22Rv1 (cell line): ENCODE measurements at regions not wholly inside any gene's neighbourhood (a gene's known extent, or its start where the extent isn't known, plus 50 kb on each side); places are given as distances from the start of the nearest gene placed in this dataset.

Source experiments
- H3K27ac ChIP-seq: fragments of 450-650 bp; 2 replicates; pipeline ENCODE4 v1.5.1; 2017
- CTCF ChIP-seq: fragments of 450-650 bp; IDR thresholded peaks from 2 replicates; pipeline ENCODE4 v1.5.1; 2017; ENCODE audit warnings: mild to moderate bottlenecking
- ZFX ChIP-seq: fragments of 450-650 bp; IDR thresholded peaks from 2 replicates; pipeline ENCODE4 v1.6.1; 2017; ENCODE audit warnings: antibody characterized with exemption, borderline replicate concordance

DNA sequence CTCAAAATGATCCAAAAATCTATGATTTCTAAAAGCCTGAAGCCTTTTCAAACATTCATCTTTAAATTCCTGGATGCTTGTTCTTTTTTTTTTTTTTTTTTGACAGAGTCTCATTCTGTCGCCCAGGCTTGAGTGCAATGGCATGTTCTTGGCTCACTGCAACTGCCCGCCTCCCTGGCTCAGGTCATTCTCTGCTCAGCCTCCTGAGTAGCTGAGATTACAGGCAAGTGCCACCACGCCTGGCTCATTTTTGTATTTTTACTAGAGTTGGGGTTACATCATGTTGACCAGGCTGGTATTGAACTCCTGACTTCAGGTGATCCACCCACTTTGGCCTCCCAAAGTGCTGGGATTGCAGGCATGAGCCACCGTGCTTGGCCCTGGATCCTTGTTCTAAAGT lies 649.5 kb downstream of the XIRP2 start:
- TF ChIP-seq ZFX: no peak
- TF ChIP-seq CTCF: no peak

GRCh38 chr2:167534443-167534842 lies 646.2 kb downstream of the XIRP2 start:
- no peak overlapping the region for H3K27ac ChIP-seq
- TF ChIP-seq CTCF (no peak), ZFX (no peak)

More for the DNA sequence above, 649.5 kb downstream of the XIRP2 start:
- H3K27ac ChIP-seq: no peak overlapping the region

- TF ChIP-seq CTCF: no peak
- no peak for TF ChIP-seq ZFX
- no peak overlapping the region for H3K27ac ChIP-seq
Measured at GRCh38 chr2:167524786-167525185, 636.5 kb downstream of the XIRP2 start.

GRCh38 chr2:167510071-167510759 lies 621.9 kb downstream of the XIRP2 start:
- TF ChIP-seq CTCF (no peak), ZFX (no peak)
- peak overlapping the region; percentile 7; the same call in 1 of the 2 replicates for H3K27ac ChIP-seq

DNA sequence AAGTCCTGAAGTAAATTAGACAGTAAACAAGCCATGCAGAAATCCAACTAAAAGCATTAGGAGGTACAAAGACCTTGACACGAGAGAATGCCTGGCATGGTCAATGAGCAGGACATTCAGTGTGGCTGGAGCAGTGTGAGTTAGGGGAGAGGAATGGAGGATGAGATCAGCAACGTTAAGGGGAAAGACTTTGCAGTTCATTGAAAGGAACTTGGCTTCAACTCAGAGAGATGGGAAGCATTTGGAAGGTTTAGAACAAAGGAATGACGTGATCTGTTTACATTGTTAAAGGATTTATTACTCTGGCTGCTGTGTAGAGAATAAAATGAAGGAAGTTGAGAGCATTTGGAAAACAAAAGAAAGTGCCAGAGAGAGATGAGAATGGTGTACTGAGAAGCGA lies 621.3 kb downstream of the XIRP2 start:
- TF ChIP-seq CTCF: no peak
- TF ChIP-seq ZFX: no peak
- peak overlapping the region; percentile 7; the same call in 1 of the 2 replicates for H3K27ac ChIP-seq

GRCh38 chr2:167508709-167509108 lies 620.4 kb downstream of the XIRP2 start:
- H3K27ac ChIP-seq: no peak overlapping the region
- TF ChIP-seq CTCF (no peak), ZFX (no peak)

GRCh38 chr2:167506395-167506794 lies 618.1 kb downstream of the XIRP2 start:
- no peak overlapping the region for H3K27ac ChIP-seq
- no peak for TF ChIP-seq ZFX
- TF ChIP-seq CTCF: no peak
